ENCODE measurements at regions not wholly inside any gene's neighbourhood (a gene's known extent, or its start where the extent isn't known, plus 50 kb on each side); places are given as distances from the start of the nearest gene placed in this dataset.

DNA sequence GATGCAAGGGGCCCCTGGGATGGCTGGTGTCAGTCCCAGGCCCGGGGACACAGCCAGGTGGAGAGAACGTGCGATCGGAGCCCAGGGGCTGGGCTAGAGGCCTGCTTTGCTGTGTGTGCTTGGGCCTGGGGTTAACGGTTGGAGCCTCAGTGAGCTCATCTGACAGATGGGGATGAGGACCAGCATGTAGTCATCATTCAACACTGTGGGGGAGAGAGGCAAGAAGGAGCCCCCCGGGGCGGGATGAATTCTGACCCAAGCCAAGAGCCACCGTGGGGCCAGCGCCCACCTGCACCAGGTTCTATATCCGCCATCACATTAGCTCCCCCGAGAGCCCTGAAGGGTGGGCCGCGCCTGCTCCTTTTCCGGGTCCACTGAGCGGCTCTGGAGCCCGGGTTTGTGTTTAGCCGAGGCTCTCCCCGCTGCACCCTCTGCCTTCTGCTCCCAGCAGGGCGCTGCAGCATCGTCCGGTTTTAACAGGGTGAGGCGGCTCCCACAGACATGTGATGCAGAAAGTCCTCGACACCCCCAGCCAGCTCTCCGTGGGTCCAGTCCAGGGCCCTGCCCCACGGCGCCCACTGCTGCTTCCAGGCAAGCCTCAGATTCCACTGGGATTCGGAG, 365.7 kb downstream of the SEC14L1 start:
- TF ChIP-seq EP300 (IDR thresholded peaks at IDR 0.05; ENCODE audit: low read depth) = no peak
- no peak for TF ChIP-seq POLR2A (IDR thresholded peaks at IDR 0.05)

Measured in transverse colon (tissue), 1 donor.